Suprapubic skin (tissue), 4 donors: ENCODE measurements at regions not wholly inside any gene's neighbourhood (a gene's known extent, or its start where the extent isn't known, plus 50 kb on each side); places are given as distances from the start of the nearest gene placed in this dataset.

Source experiments
- CTCF ChIP-seq, 2 donors: fragments of 200-600 bp in 1 of 2; fragments of 450-650 bp in 1 of 2; sonication (generic) in 1 of 2; IDR thresholded peaks; one replicate each; pipeline ENCODE4 v1.5.1; 2016 to 2019; ENCODE audit warnings: antibody characterized with exemption in 2 of 2, mild to moderate bottlenecking in 1 of 2, moderate library complexity in 1 of 2
- POLR2A ChIP-seq, 2 donors: fragments of 450-650 bp; IDR thresholded peaks; one replicate each; pipeline ENCODE4 v1.6.1; 2017; ENCODE audit warnings: antibody characterized with exemption in 2 of 2, mild to moderate bottlenecking in 2 of 2, moderate library complexity in 2 of 2
- POLR2AphosphoS5 ChIP-seq, 3 donors: sonication (generic); formaldehyde crosslinking; IDR thresholded peaks; one replicate each; pipeline ENCODE4 v1.6.1; 2017; ENCODE audit warnings: antibody characterized with exemption in 3 of 3

GRCh38 chr5:121731377-121731776, 120.3 kb upstream of the FTMT start:
- TF ChIP-seq POLR2A (IDR thresholded peaks at IDR 0.05): no peak
- TF ChIP-seq CTCF (IDR thresholded peaks at IDR 0.05): no peak
- no peak for TF ChIP-seq POLR2AphosphoS5 (IDR thresholded peaks at IDR 0.05)
